NCI-H2029 (cell line): ENCODE measurements at regions not wholly inside any gene's neighbourhood (a gene's known extent, or its start where the extent isn't known, plus 50 kb on each side); places are given as distances from the start of the nearest gene placed in this dataset.
A peak's percentile ranks its signal among the peaks of the same experiment; 100 is the strongest.

ENCODE experiments used
- DNase-seq: peaks from one replicate; lab custom pipeline; 2025; lab: John Stamatoyannopoulos, UW

DNA sequence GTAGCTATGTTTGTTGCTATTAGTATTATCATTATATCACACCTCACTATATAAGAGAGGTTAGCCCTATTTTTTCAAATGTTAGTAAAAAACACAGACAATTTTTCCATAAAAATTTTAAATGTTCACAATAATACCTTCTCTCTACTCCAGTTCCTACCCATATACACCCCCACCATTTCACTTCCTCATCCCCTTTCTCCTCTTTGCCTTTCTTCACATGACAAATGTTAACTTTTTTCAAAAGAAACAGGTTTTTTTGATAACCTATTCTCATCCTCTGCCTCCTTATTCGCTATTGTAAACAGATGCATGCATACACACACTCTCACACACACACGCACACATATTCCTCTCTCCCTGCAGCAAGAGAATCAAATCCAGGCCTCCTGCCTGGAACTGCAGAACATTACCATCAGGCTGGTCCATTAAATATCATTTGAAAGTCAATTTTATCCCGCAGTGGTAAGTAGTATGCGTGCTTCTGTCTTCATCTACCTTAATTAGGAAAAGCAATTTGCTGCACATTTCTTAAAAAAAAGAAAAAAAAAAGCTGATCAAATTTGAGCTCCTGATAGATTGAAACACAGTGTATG lies 55.5 kb downstream of the MID1IP1 start:
- no peak for DNase-seq

DNA sequence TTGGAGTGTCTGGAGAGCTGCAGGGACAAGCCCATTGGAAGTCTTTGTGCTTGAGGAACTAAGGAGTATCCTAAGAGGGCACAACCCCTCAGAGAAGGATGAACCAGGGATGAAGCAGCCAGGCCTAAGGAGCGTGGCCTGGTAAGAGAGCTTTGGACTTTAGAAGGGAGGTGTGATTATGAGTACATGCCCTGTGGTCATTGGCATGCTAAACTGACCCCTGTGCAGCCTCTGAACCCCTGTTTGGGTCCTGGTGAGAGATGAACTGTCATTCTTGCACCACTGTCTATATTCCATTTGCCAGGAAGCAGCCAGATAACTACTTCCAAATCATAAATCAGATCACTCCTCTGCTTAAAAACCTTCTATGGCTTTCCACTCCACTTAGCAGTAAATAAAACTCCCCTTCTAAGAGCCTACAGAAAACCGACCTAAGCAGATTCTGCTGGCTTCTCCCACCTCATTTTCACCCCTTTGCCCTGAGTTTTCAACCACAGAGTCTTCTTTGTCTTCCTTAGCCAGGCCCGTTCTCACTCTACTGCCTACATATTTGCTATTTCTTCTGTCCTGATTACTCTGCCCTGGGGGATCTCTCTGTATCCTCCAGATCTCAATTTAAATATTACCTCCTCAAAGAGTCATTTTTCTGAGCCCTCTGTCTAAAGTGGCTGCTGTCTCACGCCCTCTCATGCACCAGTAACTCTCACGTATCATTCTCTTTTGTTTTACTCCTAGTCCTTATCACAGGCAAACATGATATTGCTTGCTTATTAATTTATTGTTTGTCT lies 56.7 kb downstream of the MID1IP1 start:
- no peak for DNase-seq

DNA sequence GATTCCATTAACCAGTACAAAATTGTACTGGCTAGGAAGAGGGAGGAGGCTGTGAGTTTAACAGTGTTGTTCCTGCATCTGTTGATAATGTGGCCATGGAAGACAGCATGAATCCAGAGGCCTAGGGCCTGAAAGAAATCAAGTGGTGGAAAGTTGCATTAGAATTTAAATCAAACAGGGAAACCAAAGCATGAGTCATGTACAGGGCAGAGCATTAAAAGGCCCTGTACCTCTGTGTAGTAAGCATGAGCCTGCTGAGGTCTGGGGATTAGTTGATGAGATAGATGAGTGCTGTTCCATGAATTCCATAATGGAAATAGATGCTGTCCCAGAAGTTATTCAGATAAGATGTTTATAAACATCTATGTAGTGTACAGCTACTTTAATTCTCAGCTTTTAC lies 58.3 kb downstream of the MID1IP1 start:
- DNase-seq = no peak

DNA sequence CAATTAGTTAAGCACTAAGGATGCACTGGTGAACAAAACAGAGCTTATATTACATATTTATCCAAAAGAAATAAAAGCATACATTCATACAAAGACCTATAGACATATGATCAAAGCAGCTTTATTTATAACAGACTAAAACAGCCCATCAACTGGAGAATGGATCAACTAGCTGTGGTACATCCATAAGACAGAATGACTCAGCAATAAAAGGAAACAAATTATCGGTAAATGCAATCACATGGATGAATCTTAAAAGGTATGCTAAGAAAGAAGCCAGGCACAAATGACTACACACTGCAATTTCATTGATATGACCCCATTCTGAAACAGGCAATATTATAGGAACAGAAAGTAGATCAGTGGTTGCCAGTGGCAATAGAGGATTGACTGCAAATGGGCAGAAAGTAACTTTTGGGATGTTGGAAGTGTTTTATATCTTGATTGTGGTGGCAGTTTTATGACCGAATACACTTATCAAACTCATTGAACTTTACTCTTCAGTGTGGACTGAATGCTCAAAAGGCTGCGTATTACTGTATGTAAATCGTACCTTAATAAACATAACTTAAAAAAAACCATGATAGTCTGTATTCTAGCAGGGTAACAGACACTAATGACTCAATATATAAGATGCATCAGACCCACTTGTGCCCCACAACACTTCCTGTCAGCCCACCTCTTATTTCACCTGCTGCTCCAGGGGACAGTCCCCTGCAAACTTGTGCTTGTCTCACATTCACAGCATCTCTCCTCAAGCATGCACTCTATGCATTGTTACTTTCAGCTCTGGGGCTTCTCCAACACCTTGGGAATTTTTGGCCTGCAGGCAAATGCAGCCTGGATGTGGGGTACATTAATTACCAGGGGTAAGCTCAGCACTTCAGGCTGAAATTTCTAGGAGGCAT lies 59.1 kb downstream of the MID1IP1 start:
- no peak for DNase-seq

DNA sequence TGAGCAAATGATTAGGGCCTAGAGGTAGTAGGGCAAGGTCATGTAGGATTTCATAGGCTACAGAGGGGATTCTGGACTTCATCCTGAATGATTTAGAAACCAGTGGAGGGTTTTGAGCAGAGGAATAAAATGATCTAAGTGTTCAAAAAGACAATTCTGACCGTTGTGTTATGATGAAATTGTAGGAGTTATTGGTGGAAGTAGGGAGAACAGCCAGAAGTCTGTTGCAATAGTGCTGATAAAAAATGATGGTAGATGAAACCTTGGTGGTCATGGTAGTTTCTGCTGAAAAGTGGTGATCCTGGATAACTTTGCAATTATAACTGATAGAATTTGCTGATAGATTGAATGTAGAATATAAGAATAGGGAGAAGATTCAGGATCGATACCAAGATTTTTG lies 60.2 kb downstream of the MID1IP1 start:
- DNase-seq = no peak

DNA sequence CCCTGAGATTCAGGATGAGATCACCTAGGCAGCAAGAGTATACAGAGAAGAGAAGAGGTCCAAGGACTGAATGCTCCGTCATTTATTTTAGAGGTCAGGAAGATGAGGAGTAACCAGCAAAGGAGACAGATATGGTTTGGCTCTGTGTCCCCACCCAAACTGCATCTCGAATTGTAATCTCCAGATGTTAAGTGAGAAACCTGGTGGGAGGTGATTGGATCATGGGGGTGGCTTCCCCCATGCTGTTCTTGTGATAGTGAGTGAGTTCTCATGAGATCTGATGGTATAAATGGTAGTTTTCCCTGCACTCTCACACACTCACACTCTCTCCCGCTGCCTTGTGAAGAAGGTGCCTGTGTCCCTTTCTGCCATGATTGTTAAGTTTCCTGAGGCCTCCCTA lies 60.8 kb downstream of the MID1IP1 start:
- DNase-seq = no peak

DNA sequence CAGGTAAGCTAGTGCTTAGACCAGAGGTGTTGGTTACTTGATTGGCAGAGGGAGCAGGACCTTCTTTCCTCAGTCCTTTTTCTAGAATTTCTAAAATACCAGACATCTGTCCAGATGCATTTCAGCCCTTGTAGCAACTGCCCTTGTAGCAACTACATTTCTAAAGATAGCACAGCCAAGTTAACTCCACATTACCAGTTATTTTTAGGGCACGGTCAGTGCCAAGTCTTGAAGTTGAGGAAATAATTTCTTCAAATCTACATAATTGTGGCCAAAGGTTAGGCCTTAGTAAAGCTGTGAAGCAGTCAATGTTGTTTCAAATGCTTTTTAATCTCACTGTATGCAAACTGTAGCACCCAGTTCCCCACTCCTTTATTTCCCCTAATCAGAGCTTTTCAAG lies 62.9 kb downstream of the MID1IP1 start:
- no peak for DNase-seq

DNA sequence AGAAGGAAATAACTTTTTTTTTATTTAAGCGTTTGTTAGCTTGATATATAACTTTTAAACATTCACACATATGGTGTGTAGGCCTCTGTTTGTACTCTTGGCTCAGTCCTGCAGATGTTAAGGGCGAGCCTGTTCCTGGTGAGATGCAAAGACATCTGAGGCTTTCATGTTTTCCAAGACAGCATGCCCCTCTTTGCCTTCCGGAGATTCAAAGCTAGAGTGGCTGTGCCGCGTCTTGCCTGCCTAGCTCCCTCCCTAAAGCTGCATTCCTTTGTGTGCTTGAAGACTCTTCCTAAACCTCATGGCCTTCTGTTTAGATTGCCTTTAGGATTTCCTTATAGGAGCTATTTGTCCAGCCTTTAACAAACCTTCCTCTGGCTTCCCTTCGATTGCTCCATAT lies 67.1 kb downstream of the MID1IP1 start:
- DNase-seq = no peak

DNA sequence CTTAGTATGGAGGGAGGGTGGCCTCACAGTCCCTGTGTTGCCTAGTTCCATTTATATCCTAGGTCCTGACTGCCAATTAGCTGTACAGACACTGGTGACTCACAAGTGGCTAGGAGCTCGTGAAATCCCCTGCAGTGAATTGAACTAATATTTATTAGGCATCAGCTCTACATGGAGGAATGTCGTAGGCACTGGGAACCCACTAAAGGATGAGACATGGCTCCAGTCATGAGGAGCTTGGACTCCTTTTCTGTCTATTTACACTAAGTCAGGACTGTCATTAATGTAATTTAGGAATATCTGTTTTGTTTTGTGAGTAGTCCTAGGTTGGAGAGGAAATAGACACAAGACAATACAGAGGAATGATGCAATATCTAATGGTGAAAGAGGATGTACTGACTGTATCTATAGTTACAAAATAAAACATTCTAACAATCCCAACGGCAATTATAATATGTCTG lies 67.7 kb downstream of the MID1IP1 start:
- DNase-seq = no peak

DNA sequence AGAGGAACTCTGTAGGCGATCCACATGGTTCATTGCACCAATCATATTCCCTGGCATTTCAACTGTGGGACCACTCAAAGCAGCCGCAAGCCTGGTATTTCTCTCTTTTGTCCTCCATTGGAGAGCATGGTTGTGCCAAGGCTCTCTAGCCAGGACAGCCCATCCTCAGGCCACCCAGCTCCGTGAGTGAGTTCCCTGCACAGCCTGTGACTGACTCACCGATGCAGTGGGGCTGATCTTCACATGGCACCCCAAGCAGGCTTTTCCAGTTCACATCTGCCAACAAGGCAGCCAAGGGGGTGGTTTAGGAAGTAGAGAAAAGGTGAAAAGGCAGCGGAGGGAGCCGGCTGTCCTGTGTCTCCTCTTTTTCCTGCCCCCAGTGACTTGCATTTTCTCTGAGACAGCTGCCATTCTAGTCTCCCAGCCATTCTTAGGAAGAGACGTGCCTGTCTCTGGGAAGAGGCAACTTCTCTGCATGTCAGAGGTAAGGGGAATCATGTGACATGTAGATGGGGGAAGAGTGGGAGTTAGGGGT lies 69.2 kb downstream of the MID1IP1 start:
- no peak for DNase-seq

DNA sequence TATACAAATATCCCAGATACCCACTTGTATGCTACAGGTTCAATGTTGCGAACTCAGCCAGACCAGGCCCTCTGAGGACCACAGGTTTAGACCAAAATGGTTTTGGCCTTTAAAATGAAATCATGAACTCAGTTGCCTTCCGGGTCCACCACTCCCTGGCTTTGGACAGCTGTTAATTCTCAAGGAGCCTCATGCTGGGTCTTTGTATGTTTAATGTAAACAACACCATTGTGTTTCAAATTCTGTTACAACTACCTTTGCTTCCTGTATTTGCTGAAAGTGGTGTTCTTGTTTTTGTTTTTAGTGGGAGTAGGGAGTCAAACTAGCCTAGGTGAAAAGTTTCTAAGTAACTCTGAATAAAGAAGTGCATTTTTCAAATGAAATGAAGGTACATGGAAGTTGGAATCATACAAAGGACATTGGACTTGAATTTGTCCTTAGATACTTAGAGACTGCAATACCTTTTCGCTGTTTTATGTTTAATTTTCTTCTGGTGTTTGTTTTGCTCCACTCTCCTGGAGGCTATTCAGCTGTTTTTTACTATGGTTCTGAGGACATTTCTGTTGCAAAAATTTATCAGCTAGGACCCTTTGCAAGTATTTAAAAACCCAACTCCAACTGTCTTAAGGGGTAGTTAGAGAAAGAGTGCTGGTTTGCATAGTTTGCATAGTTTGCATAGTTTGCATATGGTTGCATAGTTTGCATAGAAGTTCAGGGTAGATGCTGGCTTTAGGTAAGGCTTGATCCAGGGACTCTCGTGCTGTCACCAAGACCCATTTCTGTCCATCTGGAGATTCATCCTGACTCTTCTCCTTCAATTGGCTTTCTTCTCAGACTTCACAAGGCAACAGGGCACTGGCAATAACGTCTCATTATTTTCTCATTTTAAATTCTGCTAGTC lies 70.1 kb downstream of the MID1IP1 start:
- no peak for DNase-seq

DNA sequence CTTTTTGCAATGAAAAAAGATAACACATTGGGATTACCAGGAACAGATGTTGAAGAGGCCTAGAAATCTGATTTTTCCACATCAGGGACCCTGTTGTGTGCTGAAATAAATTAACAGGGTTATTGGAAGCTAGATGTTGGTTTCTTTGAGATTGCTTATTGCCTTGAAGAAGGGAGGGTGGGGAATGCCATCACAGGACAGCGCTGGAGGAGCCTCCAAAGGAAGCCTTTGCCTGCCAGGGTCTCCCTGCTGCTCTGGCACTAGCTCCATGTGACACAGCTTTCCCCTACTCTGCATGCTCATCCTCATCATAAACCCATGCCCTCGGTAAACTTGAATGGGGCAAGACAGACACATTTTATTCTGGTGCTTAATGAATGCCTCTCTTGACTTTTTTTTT lies 76.1 kb downstream of the MID1IP1 start:
- DNase-seq = no peak

DNA sequence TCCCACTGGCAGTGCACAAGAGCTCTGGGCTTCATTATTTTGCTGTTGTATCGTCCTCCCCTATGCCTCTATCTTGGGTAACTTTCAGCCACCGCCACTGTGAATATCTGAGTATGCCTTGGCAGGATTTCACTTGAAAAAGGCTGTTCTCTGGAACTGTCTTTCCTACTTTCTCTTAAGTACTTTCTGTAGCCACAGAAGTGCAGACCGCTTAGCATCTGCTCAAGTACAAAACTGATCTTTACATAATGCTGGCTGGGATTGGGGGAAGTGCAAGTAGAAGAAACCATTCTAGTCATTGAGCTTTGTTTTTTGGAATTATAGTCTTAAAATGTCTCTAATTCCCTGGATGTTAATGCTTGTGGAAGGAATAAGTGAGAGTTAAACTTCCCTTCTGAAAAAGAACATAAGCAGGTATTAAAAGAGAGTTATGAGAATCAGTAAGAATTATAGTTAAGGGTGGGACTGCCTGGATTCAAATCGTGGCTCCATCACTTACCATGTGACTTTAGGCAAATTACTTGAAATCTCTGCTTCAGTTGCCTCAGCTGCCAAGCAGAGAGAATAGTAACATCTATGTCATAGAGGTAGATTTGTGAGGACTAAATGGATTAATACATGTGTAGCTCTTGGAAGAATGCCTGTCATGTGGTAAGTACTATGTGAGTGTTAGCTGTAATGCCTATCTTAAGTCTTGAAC lies 77.5 kb downstream of the MID1IP1 start:
- DNase-seq = no peak

DNA sequence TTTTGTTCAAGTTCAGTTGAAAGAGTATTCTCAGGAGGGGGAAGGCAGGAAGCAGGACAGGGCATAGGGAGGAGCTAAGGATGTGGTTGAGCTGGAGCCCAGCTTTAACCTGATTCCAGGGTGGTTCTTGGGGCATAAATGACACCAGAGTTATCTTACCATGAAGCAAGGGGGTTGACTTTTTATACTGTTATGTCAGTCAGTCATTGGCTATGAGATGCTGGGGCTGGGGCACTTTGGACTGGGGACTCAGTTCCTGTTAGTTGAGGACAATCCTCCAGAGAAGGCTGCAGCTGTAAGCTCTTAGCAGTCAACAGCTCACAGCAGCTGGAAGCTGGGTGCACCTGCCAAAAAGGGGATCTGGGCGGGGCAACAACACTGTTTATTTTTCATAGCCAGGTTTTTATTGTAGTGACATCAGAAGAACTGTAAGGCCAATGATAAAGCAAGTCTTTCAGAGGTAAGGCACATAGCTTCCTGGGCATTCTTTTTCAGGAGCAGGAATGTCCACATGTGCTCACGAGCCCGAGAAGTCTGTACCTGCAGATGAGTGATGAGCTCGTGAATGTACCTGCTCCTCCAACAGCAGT lies 78.5 kb downstream of the MID1IP1 start:
- peak; percentile 47 for DNase-seq

DNA sequence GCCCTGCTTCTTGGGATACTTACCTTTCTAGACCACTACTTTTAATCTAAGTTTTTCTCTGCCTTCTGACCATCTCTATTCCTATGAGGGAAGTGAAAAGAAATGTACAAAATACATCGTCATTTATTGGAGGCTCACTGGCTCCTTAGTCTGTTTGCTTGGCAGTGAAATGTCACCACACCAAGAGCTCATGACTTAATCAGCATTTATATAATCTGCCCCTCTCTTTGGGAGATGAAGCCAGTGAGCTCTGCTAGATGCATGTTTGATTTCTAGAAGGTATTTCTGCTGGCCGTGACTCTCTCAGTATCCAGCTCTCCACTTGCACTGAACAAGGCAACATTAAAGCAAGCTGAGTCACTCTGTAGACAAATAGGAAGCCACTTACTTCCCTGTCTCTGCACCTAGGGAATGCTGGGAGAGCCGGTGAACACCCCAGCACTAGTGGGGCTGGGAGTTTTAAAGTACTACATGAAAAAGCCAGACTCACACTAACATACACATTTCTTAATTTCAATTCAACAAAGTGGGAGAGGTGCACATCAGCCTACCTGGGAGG lies 79.1 kb downstream of the MID1IP1 start:
- no peak for DNase-seq

DNA sequence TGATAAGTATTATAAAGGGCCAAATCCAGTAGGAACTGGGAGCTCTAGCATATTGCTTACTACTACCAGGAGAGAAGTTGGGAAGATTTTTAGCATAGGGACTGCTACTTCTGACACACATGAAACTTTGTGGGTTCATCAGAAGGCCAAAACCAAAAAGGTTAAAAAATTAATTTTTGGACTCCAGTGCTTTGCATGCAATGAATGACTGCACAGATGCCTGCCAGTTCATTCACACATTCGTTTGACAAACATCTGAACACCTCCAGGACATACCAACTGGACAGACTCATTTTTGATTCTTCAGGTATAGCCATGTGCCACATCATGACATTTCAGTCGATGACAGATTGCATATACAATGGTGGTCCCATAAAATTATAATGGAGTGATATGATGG lies 79.8 kb downstream of the MID1IP1 start:
- no peak for DNase-seq

DNA sequence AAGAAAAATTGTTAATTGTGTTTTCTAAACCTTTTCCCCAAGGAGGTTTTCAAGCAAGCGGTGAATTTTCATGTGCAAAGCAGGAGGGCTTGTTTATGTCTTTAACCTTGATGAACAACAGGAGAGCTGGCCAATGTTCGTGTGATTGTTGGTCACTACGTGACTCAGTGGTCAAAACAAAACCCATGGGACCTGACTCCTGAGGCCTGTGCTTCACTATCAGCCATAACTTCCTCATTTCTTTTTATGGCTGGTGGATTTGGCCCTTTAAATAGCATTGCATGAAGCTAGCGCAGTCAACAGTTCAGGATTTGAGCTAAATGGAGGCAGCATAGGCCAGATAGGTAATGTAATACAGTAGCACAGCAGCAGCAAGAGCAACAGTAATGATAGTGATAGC lies 80.5 kb downstream of the MID1IP1 start:
- no peak for DNase-seq

DNA sequence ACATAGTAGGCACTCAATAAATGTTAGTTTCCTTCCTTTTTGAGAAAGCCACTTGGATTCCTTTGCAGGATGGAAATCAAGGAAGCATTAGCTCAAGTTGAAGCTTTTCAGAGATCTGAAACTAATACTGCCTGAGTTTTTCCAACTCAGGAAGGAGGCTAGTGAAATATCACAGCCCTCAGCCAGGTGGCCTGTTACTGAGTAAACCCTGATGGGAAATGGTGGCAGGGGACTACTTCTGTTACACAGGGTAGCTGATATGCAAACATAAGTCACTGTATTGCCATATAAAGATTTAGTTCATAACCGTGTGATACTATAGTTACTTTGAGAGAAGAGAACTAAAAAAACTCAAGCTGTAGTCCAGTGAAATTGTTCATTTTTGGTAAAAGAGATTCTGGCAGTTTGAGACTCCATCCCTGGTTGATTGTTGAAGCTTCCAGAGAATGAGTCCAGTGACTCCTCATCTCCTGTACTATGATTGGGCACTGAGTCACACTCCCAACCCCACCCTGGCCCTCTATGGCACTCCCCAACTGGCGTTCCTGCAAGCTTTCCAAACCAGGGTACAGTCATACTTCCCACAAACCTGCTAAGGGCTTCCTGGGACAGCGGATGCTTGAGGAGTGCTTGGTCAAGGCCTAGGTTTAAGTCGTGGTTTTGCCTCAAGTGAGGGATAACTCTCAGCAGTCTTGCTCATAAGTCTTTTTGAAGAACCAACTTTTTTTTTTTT lies 81.8 kb downstream of the MID1IP1 start:
- no peak for DNase-seq

DNA sequence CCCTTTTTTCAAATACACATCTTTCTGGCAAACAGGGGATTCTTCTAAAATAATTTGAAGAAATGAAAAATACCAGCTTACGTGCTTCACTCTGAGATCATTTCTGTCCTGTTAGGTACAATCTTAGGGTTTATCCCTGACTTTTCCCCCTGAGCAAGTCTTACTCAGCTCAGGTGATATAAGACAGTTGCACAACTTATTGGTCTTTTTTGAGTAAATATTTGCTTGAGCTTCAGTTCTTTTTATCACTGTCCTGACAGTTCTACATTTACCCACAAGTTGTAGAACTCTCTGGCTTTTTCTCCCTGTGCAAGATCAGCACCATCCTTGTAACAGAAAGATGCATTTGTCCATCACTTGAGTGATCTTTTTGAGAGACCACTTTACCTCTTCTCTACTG lies 84.9 kb downstream of the MID1IP1 start:
- DNase-seq = no peak
